ENCODE measurements at regions not wholly inside any gene's neighbourhood (a gene's known extent, or its start where the extent isn't known, plus 50 kb on each side); places are given as distances from the start of the nearest gene placed in this dataset.

DNA sequence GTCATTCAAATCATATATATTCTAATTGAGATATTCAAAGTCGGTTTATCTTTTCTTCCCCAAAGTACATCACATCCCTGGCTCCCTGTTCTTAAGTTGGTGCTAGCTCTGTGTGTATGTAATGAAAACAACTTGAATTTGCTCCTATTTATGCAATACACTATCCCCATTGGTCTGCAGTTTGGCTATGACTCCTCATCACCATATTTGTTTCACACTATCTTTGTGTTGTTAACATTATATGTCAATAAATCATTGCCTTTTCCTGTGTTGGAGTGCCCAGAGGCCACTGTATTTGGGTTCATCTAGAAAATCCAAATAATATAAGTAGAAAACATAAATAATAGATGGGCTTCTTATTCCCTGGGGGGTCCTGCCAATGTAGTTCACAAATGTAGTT is 306.6 kb upstream of the TENM4 start:
- TF ChIP-seq, protein P1, sequence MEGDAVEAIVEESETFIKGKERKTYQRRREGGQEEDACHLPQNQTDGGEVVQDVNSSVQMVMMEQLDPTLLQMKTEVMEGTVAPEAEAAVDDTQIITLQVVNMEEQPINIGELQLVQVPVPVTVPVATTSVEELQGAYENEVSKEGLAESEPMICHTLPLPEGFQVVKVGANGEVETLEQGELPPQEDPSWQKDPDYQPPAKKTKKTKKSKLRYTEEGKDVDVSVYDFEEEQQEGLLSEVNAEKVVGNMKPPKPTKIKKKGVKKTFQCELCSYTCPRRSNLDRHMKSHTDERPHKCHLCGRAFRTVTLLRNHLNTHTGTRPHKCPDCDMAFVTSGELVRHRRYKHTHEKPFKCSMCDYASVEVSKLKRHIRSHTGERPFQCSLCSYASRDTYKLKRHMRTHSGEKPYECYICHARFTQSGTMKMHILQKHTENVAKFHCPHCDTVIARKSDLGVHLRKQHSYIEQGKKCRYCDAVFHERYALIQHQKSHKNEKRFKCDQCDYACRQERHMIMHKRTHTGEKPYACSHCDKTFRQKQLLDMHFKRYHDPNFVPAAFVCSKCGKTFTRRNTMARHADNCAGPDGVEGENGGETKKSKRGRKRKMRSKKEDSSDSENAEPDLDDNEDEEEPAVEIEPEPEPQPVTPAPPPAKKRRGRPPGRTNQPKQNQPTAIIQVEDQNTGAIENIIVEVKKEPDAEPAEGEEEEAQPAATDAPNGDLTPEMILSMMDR (IDR thresholded peaks at IDR 0.05; ENCODE audit: poor library complexity): no peak
- TF ChIP-seq EZH2 (IDR thresholded peaks at IDR 0.05; ENCODE audit: borderline replicate concordance): no peak
